ENCODE measurements at regions not wholly inside any gene's neighbourhood (a gene's known extent, or its start where the extent isn't known, plus 50 kb on each side); places are given as distances from the start of the nearest gene placed in this dataset.

- DNase-seq (ENCODE audit: low spot score): no peak
Measured at GRCh38 chr14:65250162-65250495, 147.8 kb upstream of the MAX start.

DNA sequence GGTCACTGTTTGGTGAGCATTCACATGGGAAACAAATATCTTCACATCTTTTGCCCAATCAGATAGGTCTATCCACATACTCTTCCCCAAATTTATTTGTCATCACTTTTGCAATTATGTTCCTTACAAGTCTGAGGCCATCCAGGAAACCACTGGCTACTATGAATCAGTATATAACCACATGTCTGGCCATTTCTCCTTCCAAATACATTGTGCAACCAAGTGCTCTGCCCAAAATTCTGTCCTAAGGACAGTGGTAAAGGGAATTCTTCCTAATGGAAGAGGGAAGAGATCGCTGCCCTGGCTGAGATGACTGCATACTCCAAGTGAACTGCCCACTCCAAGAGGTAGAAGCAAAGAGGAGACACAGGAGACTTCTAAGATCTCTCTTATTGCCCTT, 148.9 kb upstream of the MAX start:
- no peak for DNase-seq (ENCODE audit: low spot score)

GRCh38 chr14:65252482-65253255, 150.4 kb upstream of the MAX start:
- no peak for DNase-seq (ENCODE audit: low spot score)

GRCh38 chr14:65255029-65255545, 152.8 kb upstream of the MAX start:
- peak; percentile 84 for DNase-seq (ENCODE audit: low spot score)

DNA sequence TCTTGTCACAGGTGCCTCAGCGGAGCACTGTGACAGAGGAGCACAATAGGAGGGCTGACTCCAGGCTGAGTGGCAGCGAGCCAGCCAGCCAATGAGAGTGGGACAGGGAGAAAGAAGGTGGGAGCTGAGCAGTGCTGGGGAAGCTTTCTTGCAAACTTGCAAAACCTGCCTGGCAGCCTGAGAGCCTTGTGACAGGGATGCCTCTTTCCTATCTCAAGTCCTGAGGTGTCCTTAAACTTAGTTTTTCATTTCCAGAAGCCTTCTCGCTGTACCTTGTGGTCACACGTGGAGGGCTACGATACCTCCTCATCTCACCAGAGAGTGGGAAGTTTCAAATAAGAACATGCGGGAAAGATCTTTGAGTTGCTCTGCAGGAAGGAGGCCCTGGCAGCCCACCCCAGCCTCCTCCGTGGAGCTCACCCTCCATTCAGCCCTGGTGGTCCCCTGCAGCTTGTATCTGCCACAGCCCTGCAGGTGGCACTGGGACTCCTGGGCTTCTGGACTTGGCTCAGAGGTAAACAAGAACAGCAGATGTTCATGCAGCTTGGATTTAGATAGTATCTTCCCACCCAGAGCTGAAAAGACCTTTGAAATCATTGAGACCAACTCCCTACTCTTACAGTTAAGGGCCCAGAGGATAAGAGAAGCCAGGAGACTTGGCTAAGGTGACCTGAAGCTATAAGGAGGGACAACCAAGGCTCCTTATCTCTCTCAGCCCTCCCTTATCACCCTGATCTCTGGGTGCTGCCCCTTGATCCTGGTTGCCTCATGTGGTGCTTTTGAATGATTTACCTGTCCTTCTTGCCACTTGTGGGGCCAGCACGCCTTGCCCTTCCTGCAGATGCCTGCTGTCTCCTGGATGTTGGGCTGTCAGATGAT, 153.5 kb upstream of the MAX start:
- peak; percentile 32 for DNase-seq (ENCODE audit: low spot score)

DNA sequence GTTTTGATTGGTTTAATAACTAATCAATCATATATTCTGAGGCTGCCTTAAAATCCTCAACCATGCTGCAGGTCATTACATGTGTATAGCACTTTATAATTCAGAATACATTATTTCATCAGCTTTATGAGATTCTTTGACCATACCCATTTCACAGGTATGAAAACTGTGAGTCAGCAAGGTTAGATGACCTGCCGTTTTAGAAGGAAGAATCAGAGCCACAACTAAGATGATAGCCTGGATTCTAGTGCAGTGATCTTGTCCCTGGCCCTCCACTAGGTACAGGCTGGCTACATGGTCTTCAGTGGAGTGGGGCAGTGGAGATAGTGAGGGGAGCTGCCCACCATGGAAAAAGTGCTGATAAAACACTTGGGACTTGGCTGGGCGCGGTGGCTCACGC, 154.4 kb upstream of the MAX start:
- no peak for DNase-seq (ENCODE audit: low spot score)

DNA sequence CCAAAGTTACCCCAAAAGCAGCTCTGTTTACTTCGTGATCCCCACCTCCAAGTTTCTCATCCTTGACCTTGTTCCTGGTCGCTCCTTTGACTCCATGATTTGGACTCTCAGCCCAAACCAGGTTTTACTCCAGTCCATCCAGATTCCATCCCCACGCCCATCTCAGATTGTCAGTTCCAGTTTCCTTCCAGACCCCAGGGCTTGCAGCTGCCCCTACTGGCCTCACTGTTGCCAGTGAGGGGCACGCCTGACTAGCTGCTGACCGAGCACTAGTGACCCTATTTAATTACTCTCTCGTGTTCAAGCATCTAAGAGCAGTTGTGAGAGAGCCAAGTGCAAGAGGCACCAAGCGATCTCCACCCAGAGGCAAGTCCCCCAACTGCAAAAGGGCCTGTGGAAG, 155.1 kb upstream of the FUT8 start:
- DNase-seq (ENCODE audit: low spot score): no peak

DNA sequence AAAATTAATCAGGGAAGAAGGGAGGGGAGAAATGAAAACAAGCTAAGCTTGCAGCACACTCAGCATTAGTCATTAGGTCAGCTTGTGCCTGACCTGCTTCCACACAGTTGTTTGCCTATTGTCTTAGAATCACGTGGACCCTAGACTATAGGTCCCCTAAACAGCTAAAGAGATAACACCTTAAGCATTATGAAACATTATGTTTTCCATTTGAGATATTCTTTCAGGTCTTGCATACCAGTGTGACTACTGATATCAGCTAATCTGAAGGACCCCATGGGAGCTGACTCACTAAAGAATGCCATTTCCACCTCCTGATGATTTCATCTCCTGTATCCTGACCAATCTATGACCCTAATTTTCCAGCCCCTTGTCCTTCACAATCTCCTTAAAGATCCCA, 154.1 kb upstream of the FUT8 start:
- no peak for DNase-seq (ENCODE audit: low spot score)

DNA sequence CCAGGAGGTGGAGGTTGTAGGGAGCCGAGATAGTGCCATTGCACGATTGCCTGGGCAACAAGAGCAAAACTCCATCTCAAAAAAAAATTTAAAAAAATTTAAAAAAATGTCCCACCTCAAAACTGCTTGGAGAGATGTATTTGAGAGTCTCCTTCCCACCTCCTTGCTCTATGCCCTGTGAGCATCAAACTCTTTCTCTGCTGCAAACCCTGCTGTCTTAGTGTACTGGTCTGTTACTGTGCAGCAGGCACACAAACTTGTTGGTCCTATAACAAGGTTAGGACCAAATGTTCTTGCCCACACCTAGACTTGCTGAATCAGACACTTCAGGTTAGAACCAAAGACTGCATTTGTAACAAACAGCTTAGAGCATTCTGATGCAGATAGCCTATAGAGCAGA, 153.5 kb upstream of the FUT8 start:
- DNase-seq (ENCODE audit: low spot score): no peak

GRCh38 chr14:65260786-65261185, 151.7 kb upstream of the FUT8 start:
- no peak for DNase-seq (ENCODE audit: low spot score)

DNA sequence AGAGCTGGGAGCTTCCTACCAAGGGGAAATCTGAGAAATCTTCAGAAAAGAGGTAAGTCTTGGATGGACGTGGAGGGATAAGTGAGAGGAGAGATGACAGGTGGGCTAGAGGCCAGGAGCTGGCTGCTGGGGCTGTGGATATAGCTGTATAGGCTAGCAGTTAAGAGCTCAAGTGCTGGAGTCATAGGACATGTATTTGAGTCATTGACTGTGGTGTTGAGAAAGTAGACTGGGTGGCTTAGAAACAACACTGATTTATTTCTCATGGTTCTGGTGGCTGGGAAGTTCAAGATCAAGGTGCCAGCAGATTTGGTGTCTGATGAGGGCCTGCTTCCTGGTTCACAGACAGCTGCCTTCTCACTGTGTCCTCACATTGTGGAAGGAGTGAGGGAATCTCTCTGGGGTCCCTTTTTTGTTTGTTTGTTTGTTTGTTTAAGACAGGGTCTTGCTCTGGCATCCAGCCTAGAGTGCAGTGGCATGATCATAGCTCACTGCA, 151.1 kb upstream of the FUT8 start:
- no peak for DNase-seq (ENCODE audit: low spot score)

GRCh38 chr14:65261946-65262345, 150.6 kb upstream of the FUT8 start:
- no peak for DNase-seq (ENCODE audit: low spot score)

DNA sequence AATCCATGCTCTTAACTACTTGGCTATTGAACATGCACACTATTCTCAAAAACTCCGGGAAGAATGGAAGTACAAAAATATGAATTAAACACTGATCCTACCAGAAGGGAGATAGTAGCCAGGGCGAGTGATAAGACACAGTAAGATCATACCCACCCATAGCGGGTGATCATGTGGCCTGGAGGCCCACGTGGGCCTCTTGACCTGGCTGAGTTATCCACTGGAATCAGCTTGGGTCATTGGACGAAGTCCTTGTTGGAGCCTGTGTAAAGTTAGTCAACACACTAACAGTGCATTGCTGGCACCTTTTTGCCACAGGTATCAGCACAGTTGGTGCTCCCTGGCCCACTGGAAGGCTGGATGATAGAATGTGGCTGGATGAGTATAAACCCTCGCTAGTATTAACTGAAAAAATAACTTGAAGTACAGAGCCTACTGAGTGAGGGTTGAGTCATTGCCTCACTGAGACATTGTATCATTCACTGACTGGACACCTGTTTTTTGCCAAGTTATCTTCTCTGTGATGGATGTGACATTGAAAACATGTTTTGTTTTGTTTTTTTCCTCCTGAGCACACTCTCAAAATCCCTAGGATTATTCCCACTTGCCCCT, 149.2 kb upstream of the FUT8 start:
- DNase-seq (ENCODE audit: low spot score): no peak

GRCh38 chr14:65267856-65268255, 144.7 kb upstream of the FUT8 start:
- no peak for DNase-seq (ENCODE audit: low spot score)

GRCh38 chr14:65268594-65268993, 143.9 kb upstream of the FUT8 start:
- no peak for DNase-seq (ENCODE audit: low spot score)

DNA sequence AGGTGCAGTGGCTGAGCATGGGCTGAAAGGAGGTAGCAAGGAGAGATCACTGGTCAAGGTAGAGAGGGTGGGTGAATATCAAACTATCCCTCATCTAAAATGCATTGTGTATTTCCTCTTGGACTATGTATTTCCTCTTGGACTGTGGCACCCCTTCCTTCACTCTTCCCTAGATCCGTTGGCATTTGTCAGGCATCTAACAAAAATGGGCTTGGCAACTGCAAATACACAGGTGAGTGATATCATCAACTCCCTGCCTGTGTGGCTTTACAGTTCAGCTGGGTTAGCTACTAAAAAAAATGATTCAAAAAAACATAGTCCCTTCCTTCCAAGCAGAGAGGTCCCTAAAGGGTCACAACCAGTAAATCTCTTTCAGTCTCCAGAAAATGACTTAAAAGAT, 142.8 kb upstream of the FUT8 start:
- no peak for DNase-seq (ENCODE audit: low spot score)

GRCh38 chr14:65277027-65277426, 135.5 kb upstream of the FUT8 start:
- no peak for DNase-seq (ENCODE audit: low spot score)

DNA sequence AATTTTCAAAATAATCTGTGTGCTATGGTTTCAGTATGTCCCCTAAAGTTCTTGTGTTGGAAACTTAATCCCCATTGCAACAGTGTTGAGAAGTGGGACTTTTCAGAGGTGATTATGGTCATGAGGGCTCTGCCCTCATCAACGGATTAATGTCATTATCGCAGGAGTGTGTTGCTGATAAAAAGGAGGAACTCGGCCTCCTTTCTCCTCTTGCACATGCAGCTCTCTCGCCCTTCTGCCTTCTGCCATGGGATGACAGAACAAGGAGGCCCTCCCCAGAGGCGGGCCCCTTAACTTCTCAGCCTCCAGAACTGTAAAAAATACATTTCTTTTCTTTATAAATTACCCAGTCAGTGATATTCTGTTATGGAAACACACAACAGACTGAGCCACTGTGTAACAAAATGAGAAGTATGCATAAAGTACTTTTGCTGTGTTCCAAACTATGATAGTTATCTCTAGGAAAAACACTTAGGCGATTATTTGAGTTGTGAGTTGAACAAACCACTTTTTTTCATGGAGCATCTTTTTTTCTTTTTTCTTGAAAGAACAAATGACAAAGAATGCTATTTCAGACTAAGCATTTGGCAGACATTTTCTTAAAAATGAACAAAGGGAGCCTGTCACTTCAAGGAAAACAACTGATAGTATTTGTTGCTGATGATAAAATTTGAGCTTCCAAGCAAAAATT, 134.8 kb upstream of the FUT8 start:
- no peak for DNase-seq (ENCODE audit: low spot score)

GRCh38 chr14:65278589-65278988, 133.9 kb upstream of the FUT8 start:
- no peak for DNase-seq (ENCODE audit: low spot score)

GRCh38 chr14:65279510-65279909, 133.0 kb upstream of the FUT8 start:
- DNase-seq (ENCODE audit: low spot score): no peak

GRCh38 chr14:65279958-65280357, 132.6 kb upstream of the FUT8 start:
- DNase-seq (ENCODE audit: low spot score): no peak

GRCh38 chr14:65280653-65281052, 131.9 kb upstream of the FUT8 start:
- no peak for DNase-seq (ENCODE audit: low spot score)
